ENCODE measurements at regions not wholly inside any gene's neighbourhood (a gene's known extent, or its start where the extent isn't known, plus 50 kb on each side); places are given as distances from the start of the nearest gene placed in this dataset.
"Not testable (repeated sequence)": the region's sequence is repeated elsewhere in the genome, so short reads cannot be mapped to it uniquely, and the experiment has no call there.

- no peak for DNase-seq
These were observed 344.3 kb downstream of the GADD45G start for GRCh38 chr9:89949111-89949510.

- DNase-seq: no peak
These were observed 346.9 kb downstream of the GADD45G start for GRCh38 chr9:89951675-89952074.

- DNase-seq: no peak
These were observed 347.6 kb downstream of the GADD45G start for GRCh38 chr9:89952401-89952800.

DNA sequence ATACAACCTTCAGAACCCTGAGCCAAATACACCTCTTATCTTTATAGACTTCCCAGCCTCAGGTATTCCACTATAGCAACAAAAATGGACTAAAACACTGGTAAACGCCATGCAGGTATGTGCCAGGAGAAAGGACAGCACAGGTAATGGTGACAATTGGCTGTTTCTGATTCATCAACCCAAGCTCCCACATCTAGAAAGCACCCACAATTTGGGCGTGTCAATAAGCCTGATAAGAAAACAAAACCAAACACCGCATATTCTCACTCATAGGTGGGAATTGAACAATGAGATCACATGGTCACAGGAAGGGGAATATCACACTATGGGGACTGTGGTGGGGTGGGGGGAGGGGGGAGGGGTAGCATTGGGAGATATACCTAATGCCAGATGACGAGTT lies 348.5 kb downstream of the GADD45G start:
- DNase-seq: not testable (repeated sequence)

DNA sequence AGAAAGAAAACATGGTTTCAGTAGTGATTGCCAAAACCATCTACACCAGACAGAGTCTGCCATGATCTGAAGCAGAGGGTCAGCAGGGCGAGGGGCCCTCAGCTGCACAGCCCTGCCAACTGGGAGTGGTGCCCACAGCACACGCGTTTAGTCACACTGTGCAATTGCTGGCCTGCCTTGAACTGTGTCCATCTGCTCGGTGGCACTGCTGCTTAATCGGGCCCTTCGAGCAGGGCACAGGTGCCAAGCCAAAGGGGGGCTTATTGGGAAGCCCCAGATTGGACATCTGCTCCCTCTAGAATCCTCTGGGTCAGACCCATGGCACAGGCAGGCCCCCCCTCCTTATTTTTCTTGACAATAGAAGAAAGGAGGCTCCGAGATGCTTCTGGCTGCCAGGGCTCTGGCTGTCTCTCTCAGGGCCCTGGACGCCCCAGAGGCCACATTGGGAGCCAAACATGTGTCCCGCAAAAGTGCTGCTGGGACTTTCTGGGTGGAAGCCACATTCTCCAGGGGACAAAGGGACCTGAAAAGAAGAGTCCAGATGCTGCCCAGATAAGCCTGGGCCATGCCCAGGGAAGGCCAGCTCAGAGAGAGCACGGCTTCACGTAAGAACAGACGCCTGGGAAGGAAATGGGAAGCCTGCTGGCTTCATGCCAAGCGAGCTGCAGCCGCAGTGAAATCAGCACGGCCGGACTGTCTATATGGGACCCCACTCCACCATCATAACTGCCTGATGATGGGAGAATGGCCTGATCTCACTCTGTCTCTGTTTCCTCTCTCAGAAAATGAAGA lies 349.2 kb downstream of the GADD45G start:
- peak; percentile 78 to 79 for DNase-seq

GRCh38 chr9:89955144-89955543 lies 350.3 kb downstream of the GADD45G start:
- DNase-seq: no peak

- DNase-seq: no peak
These were observed 350.8 kb downstream of the GADD45G start for GRCh38 chr9:89955626-89956025.

DNA sequence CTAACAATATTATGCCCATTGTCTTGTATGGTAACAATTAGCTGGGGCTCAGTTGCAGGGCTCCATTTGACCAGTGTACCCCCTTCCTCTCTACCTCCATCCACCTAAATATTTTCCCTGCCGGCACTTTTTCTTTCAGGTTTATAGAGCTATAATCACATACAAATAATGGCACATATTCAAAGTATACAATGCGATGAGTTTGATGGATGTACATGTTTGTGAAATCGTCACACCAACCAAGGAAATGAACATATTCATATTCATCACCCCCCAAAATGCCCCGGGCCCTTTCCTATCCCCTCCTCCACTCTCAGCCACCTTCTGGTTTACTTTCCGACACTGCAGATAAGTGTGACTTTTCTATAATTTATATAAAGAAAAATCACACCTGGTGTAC lies 351.5 kb downstream of the GADD45G start:
- no peak for DNase-seq

DNA sequence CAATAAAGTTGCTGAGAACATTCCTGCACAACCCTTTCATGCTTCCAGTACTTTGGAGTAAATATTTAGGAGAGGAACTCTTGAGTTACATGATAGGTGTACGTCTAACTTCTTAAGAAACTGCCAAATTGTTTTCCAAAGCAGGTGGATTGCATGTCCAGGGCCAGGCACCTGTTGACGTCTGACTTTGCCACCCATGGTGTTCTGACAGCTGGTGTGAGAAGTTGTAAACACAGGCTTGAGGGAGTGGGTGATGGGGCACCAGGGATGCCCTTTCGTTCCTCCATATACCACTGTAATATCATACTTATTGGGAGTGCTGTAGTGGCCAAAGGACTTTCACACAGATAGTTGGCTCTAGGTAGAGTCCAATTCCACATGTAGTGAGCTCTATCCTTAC lies 352.1 kb downstream of the GADD45G start:
- no peak for DNase-seq

DNA sequence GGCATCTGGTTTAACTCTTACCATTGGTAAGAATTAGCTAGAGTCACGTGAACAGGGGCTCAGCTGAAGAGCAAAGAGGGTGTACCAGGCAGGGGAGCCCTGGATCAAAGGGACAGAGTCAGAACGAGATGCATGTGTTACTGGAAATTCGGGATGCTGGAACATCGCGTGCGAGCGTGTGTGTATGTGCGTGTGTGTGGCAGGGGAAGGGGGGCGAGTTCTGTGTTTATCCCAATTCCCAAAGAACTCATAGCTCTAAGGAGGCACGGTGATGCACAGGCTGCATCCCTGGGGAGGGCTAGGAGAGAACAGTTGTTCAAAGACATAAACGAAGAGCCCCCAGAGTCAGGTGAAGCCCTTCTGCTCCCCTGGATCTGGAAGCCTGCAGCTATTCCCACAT lies 353.3 kb downstream of the GADD45G start:
- no peak for DNase-seq

DNA sequence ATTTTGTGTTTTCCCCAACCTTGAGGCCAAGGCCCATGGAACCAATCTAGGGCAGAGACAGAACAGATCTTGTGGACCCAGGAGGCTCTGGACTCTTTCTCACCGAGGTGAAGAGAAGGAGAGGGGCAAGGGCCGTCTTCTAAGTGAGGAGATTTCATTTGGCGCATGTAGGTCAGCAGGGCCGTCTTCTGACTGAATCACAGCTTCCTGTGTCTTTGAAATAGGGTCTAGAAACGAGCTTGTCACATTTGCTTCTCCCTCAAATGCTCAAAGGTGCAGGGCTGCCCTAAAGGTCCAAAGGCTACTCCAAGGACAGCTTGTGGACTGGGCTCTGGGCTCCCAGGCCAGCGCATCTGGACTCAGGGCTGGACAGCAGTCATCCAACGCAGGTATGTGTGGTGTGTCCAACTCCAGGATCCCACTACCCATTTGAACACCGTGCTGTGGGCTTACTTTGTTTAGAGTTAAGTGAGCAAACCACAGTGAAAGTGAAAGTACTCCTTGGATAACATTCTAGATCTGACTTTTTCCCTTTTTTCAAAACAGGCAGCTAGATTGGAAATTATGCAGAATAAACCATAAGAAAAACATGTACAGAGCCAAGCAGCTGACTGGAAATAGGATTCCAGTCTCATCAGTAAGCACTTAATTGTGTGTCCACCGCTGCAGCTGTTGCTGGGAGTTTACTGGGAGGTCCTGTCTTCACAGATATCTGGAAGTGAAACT lies 357.0 kb downstream of the GADD45G start:
- DNase-seq: no peak

- DNase-seq: no peak
These were observed 358.5 kb downstream of the GADD45G start for GRCh38 chr9:89963280-89963679.

DNA sequence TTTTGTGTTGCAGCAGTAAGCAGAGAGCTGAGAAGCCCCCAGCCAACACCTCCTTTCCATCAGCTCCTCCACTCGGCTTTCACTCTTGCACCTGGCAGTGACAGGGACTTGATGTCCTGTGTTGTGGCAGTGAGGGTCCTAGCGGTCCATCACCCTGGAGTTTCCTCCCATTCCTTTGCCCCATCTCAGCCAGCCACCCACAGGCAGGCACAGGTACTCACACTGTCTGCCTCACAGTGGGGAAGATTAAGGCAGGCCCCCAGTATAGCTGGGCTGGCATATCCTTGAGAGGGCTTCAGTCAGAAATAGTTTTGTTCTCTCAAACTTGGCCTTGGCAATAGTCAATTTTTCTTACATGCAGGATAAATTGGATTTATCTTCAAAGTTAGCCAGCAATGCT lies 362.7 kb downstream of the GADD45G start:
- no peak for DNase-seq

GRCh38 chr9:89969156-89969675 lies 364.4 kb downstream of the GADD45G start:
- no peak for DNase-seq

DNA sequence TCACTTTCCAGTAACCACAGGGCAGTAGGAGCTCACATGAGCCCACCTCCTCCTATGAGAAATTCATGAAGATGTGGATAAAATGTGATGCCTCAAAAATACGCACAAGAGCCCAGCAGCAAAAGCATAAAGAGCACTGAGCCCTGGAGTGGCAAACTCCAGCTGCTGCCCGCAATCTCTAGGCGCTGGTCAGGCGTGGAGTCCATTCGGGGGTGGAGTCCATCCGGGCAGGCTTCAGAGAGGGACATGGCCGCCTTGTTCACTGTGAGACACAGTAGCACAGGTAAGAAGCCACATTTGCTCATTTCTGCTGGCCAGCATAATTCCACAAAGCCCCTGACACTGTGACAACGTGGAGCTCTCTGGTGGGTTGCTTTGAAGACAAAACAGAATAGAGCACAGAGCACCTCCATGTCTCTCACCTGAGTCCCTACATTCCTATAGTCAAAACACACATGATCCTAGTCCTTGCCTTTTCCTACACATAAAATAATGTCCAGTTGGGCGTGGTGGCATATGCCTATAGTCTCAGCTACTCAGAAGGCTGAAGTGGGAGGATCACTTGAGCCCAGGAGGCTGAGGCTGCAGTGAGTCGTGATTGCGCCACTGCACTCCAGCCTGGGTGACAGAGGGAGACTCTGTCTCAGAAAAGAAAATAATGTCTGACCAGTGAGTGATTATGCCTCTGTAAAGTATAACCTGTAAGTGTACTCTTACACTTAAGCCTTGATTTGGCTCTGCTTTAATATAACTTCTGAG lies 365.2 kb downstream of the GADD45G start:
- no peak for DNase-seq

GRCh38 chr9:89970701-89971100 lies 365.9 kb downstream of the GADD45G start:
- no peak for DNase-seq

DNA sequence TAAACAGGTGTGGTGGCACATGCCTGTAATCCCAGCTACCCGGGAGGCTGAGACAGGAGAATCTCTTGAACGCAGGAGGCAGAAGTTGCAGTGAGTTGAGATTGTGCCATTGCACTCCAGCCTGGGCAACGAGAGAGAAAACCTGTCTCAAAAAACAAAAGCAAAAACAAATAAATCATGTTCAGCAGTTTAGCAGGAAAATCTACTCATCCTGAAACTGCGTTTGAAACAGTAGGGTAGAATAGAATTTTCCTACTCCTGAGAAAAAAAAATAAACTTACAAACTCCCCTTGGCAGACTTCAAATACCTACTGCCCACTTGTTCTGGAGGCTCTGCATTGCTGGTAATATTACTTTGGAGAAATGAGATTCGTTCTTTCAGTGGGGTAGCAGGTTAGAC lies 367.7 kb downstream of the GADD45G start:
- DNase-seq: no peak

DNA sequence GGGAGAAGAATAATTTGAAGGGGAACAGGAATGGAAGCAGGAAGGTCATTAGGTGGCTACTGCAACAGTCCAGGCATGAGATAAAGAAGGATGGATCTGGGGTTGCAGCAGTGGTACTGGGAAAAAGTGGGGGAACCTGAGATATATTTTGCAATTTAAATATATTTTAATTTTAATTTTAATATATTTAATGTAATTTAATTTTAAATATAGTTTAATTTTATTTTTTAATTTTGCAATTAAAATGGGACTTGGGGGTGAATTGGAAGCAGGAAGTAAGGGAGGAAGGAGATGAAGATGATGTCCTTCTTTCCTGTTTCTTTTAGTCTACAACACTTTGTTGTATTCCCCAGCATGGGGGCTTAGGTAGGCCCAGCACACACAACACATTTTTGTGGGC lies 369.8 kb downstream of the GADD45G start:
- DNase-seq: no peak

DNA sequence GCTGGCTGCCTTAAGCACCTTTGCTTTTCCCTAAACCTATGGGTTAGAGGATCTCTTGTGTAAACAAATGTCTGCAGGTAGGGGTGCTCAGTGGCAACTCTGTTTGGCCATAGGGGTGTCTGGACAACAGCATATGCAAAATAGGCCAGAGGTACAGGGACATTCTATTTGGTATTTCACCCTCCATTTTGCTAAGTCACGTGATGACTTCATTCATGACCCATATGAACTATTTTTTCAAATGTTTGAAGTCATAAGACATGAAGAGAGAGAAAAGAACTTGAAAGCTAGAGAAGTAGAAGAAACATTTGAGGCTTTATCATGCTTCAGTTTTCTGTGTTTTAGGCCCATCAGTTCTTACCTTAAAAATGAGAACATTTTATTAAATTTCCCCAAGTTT lies 370.2 kb downstream of the GADD45G start:
- DNase-seq: no peak

- peak in 1 of 2 experiments; percentile 65 for DNase-seq
These were observed 370.8 kb downstream of the GADD45G start for GRCh38 chr9:89975630-89976029.

- no peak for DNase-seq
These were observed 373.4 kb downstream of the GADD45G start for GRCh38 chr9:89978185-89978584.

- DNase-seq: no peak
These were observed 375.8 kb downstream of the GADD45G start for GRCh38 chr9:89980600-89980999.

DNA sequence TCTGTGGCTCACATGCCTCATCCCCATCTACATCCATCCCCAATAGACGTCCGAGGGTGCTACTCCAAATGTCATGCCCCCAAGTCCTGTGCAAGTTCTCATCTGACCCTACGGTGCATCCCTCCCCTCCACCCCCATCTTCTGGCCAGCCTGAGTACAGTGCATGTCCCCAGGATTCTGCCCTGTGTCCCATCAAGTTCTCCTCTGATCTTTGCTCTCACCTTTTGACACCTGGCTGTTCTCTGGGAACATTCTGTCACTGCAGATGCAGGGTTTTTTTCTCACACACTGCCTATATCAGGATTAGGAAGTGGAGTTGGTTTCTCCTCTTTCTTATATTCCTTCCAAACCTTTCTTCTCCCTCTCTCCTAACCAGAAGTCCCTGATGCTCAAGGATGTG lies 377.2 kb downstream of the GADD45G start:
- no peak for DNase-seq

GRCh38 chr9:89983411-89983810 lies 378.6 kb downstream of the GADD45G start:
- no peak for DNase-seq

Measured in NCI-H524 (cell line).